Keratinocyte (primary cell): ENCODE measurements at regions not wholly inside any gene's neighbourhood (a gene's known extent, or its start where the extent isn't known, plus 50 kb on each side); places are given as distances from the start of the nearest gene placed in this dataset.

ENCODE experiments used
- DNase-seq: peaks from one replicate; pipeline ENCODE4 v3.0.0-alpha.2; 2011; ENCODE audit warnings: low read depth, missing footprints, low spot score
- FAIRE-seq: peaks from 2 replicates; lab custom pipeline; 2011; peaks lifted over from hg19 to GRCh38; lab: Jason Lieb, UNC
- H2AFZ ChIP-seq: 2 replicates; pipeline ENCODE4 v1.6.0; 2012; ENCODE audit warnings: low read length, control low read depth, inconsistent platforms; ENCODE audit not compliant: control insufficient read depth
- H3K27ac ChIP-seq: 2 replicates; pipeline ENCODE4 v1.5.1; 2011; ENCODE audit warnings: low read length; ENCODE audit not compliant: control insufficient read depth, insufficient read depth
- H3K27me3 ChIP-seq: 3 replicates; pipeline ENCODE4 v1.6.0; 2011; ENCODE audit warnings: low read length; ENCODE audit not compliant: control insufficient read depth, insufficient read depth; ENCODE audit errors: extremely low read depth
- H3K36me3 ChIP-seq, 2 experiments: 2 replicates in 1 of 2; 3 replicates in 1 of 2; pipeline ENCODE4 v1.5.1; 2011; ENCODE audit warnings: low read length in 2 of 2, mild to moderate bottlenecking in 1 of 2; ENCODE audit not compliant: control insufficient read depth in 2 of 2, insufficient read depth in 2 of 2; ENCODE audit errors: extremely low read depth in 1 of 2
- H3K4me1 ChIP-seq: 3 replicates; pipeline ENCODE4 v1.5.1; 2011; ENCODE audit warnings: low read length; ENCODE audit not compliant: control insufficient read depth, insufficient read depth; ENCODE audit errors: extremely low read depth
- H3K4me2 ChIP-seq: 3 replicates; pipeline ENCODE4 v1.6.0; 2011; ENCODE audit warnings: low read depth, low read length; ENCODE audit not compliant: control insufficient read depth, insufficient read depth; ENCODE audit errors: extremely low read depth
- H3K4me3 ChIP-seq, 3 experiments: fragments of 200-600 bp in 1 of 3; sonication (generic) in 1 of 3; 2 replicates in 2 of 3; 3 replicates in 1 of 3; pipeline ENCODE4 v1.5.1; 2011 to 2016; ENCODE audit warnings: low read length in 3 of 3, mild to moderate bottlenecking in 3 of 3, control low read depth in 2 of 3, inconsistent platforms in 1 of 3, low read depth in 1 of 3, mixed read lengths in 1 of 3, mixed run types in 1 of 3, moderate library complexity in 1 of 3; ENCODE audit not compliant: control insufficient read depth in 2 of 3, insufficient read depth in 2 of 3; ENCODE audit errors: extremely low read depth in 1 of 3
- H3K79me2 ChIP-seq: 2 replicates; pipeline ENCODE4 v1.6.0; 2012; ENCODE audit warnings: low read length; ENCODE audit not compliant: control insufficient read depth, insufficient read depth
- H3K9ac ChIP-seq: 3 replicates; pipeline ENCODE4 v1.6.0; 2011; ENCODE audit warnings: low read length; ENCODE audit not compliant: control insufficient read depth, insufficient read depth; ENCODE audit errors: extremely low read depth
- H3K9me1 ChIP-seq: 3 replicates; pipeline ENCODE4 v1.6.0; 2011; ENCODE audit warnings: low read length; ENCODE audit not compliant: control insufficient read depth, insufficient read depth; ENCODE audit errors: extremely low read depth
- H3K9me3 ChIP-seq: 2 replicates; pipeline ENCODE4 v1.5.1; 2012; ENCODE audit warnings: low read depth, low read length; ENCODE audit not compliant: control insufficient read depth
- H4K20me1 ChIP-seq: 3 replicates; pipeline ENCODE4 v1.6.0; 2011; ENCODE audit warnings: low read length; ENCODE audit not compliant: control insufficient read depth, insufficient read depth; ENCODE audit errors: extremely low read depth
- EZH2 ChIP-seq: IDR thresholded peaks from one replicate; pipeline ENCODE4 v1.6.1; 2012; ENCODE audit warnings: inconsistent platforms, mild to moderate bottlenecking, low read length, moderate library complexity
- dilution Hi-C: fragments of 300-500 bp; cut with MboI; formaldehyde crosslinking; loops from one replicate; pipeline ENCODE4 v1.7.0; 2020; ENCODE audit warnings: low sequenced_read_pairs; ENCODE audit not compliant: extremely low pct_ligation_motif_present
- TF ChIP-seq, protein P1 (sequence below), 3 experiments: IDR thresholded peaks in 1 of 3; conservative IDR thresholded peaks in 1 of 3; optimal IDR thresholded peaks in 1 of 3; 2 replicates in 2 of 3; 3 replicates in 1 of 3; pipeline versions ENCODE3 to v1.5.1; 2011; ENCODE audit warnings: low read length in 3 of 3, mild to moderate bottlenecking in 3 of 3, moderate library complexity in 2 of 3, control low read depth in 1 of 3, inconsistent platforms in 1 of 3; ENCODE audit not compliant: insufficient read depth in 2 of 3; ENCODE audit errors: extremely low read depth in 1 of 3

DNA sequence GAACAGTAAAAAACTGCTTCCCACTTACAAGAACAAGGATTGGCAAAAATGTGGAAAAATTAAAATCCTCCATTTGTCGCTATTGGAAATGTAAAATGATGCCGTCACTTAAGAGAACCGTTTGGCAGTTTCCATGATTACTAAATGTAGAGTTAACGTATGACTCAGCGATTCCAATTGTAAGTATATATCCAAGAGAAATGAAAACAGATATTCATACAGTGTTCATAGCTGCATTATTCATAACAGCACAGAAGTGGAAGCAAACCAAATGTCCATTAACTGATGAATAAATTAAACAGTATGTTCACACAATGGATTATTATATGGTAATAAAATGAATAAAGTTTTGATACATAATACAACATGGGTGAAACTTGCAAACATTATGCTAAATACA, 971.0 kb downstream of the AMY1C start:
- dilution Hi-C loops, result no loop called here
- Histone ChIP-seq H3K4me2 (no peak overlapping the region), H3K9ac (no peak overlapping the region), H3K79me2 (no peaks in the 10 kb centered on the region), H3K27me3 (no peaks in the 10 kb centered on the region), H3K27ac (no peak overlapping the region), H3K9me1 (no peaks in the 10 kb centered on the region), H4K20me1 (no peaks in the 10 kb centered on the region), H3K4me1 (no peaks in the 10 kb centered on the region), H3K9me3 (no peaks in the 10 kb centered on the region), H2AFZ (no peak overlapping the region), H3K4me3 (no peak overlapping the region), H3K36me3 (no peaks in the 10 kb centered on the region)
- no peak for DNase-seq
- no peak for FAIRE-seq
- TF ChIP-seq, protein P1, sequence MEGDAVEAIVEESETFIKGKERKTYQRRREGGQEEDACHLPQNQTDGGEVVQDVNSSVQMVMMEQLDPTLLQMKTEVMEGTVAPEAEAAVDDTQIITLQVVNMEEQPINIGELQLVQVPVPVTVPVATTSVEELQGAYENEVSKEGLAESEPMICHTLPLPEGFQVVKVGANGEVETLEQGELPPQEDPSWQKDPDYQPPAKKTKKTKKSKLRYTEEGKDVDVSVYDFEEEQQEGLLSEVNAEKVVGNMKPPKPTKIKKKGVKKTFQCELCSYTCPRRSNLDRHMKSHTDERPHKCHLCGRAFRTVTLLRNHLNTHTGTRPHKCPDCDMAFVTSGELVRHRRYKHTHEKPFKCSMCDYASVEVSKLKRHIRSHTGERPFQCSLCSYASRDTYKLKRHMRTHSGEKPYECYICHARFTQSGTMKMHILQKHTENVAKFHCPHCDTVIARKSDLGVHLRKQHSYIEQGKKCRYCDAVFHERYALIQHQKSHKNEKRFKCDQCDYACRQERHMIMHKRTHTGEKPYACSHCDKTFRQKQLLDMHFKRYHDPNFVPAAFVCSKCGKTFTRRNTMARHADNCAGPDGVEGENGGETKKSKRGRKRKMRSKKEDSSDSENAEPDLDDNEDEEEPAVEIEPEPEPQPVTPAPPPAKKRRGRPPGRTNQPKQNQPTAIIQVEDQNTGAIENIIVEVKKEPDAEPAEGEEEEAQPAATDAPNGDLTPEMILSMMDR (optimal IDR thresholded peaks at IDR 0.05 in 1 of 3, IDR thresholded peaks at IDR 0.05 in 1 of 3, conservative IDR thresholded peaks at IDR 0.05 in 1 of 3; ENCODE audit: extremely low read depth in 1 of 3, insufficient read depth in 2 of 3, low read length in 3 of 3), result no peak
- TF ChIP-seq EZH2, result no peak

DNA sequence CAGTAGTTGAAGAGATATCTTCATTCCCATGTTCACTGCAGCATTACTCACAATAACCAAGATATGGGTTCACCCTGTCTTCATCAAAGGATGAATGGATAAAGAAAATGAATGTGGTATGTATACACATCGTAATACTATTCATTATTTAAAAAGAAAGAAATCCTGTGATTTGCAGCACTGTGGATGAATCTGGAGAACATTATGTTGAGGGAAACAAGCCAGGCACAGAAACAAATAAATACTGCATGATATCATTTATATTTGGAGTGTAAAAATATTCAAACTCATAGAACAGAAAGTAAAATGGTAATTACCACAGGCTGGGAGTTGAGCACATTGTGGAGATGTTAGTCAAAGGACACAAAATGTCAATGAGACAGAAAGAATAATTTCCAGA, 977.2 kb downstream of the AMY1C start:
- Histone ChIP-seq H3K4me2 (no peak overlapping the region), H3K27me3 (no peaks in the 10 kb centered on the region), H3K9ac (no peak overlapping the region), H3K36me3 (no peaks in the 10 kb centered on the region), H3K27ac (no peak overlapping the region), H3K9me1 (no peaks in the 10 kb centered on the region), H4K20me1 (no peaks in the 10 kb centered on the region), H3K79me2 (no peaks in the 10 kb centered on the region), H2AFZ (no peak overlapping the region), H3K4me3 (no peak overlapping the region), H3K9me3 (no peaks in the 10 kb centered on the region), H3K4me1 (no peaks in the 10 kb centered on the region)
- TF ChIP-seq EZH2, result no peak
- TF ChIP-seq, protein P1 (optimal IDR thresholded peaks at IDR 0.05 in 1 of 3, IDR thresholded peaks at IDR 0.05 in 1 of 3, conservative IDR thresholded peaks at IDR 0.05 in 1 of 3; ENCODE audit: extremely low read depth in 1 of 3, insufficient read depth in 2 of 3, low read length in 3 of 3), result no peak
- no peak for FAIRE-seq
- dilution Hi-C loops, result no loop called here
- no peak for DNase-seq
